ENCODE measurements at regions not wholly inside any gene's neighbourhood (a gene's known extent, or its start where the extent isn't known, plus 50 kb on each side); places are given as distances from the start of the nearest gene placed in this dataset.

DNA sequence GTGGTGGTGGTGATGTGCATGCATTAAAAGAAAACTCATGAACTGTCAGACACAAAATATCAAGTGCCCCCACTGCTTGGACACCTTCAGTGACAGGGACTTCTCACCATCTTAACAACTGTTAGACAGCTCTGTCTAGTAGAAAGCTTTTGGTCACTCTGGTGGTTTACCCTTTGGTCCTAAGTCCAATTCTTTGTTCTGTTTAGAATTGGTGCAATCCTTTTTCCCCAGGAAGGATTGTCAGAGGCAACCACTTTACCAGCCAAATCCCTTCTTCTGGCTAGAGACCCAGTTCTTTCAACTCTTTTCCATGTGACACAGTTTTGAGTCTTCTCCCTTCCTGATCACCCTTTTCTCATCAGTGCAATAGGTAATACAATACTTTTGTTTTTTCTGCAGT is 140.2 kb downstream of the SEC61B start:
- TF ChIP-seq, protein P1, sequence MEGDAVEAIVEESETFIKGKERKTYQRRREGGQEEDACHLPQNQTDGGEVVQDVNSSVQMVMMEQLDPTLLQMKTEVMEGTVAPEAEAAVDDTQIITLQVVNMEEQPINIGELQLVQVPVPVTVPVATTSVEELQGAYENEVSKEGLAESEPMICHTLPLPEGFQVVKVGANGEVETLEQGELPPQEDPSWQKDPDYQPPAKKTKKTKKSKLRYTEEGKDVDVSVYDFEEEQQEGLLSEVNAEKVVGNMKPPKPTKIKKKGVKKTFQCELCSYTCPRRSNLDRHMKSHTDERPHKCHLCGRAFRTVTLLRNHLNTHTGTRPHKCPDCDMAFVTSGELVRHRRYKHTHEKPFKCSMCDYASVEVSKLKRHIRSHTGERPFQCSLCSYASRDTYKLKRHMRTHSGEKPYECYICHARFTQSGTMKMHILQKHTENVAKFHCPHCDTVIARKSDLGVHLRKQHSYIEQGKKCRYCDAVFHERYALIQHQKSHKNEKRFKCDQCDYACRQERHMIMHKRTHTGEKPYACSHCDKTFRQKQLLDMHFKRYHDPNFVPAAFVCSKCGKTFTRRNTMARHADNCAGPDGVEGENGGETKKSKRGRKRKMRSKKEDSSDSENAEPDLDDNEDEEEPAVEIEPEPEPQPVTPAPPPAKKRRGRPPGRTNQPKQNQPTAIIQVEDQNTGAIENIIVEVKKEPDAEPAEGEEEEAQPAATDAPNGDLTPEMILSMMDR (IDR thresholded peaks at IDR 0.05), result no peak
- TF ChIP-seq EP300 (IDR thresholded peaks at IDR 0.05), result no peak
- TF ChIP-seq POLR2AphosphoS5 (IDR thresholded peaks at IDR 0.05), result no peak
- no peak for TF ChIP-seq POLR2A (IDR thresholded peaks at IDR 0.05)
